PC-9 (cell line): ENCODE measurements at regions not wholly inside any gene's neighbourhood (a gene's known extent, or its start where the extent isn't known, plus 50 kb on each side); places are given as distances from the start of the nearest gene placed in this dataset.

Experiments
- BruUV-seq: library from RNA; stranded (reverse); fragments of 400-500 nt; replicated peaks from 2 replicates; lab custom pipeline; 2021; lab: Mats Ljungman, UMichigan
- CTCF ChIA-PET: fragments of 300-600 bp; sonication (Branson Sonifier 250); formaldehyde crosslinking; loops from one replicate; lab custom pipeline; 2022; ENCODE audit warnings: antibody characterized with exemption; lab: Charles Lee
- POLR2A ChIA-PET: fragments of 300-600 bp; sonication (Branson Sonifier 250); formaldehyde crosslinking; loops from one replicate; lab custom pipeline; 2022; ENCODE audit warnings: antibody characterized with exemption; ENCODE audit not compliant: unreplicated experiment; lab: Charles Lee
- DNase-seq, 2 experiments: peaks; one replicate each; pipeline versions ENCODE4 v3.0.0 to v3.0.0-alpha.2; 2015 to 2022; ENCODE audit warnings: mixed read lengths in 1 of 2
- H2AFZ ChIP-seq: fragments of 200-600 bp; sonication (generic); 2 replicates; pipeline ENCODE4 v1.8.1; 2017; ENCODE audit warnings: antibody characterized with exemption
- H3F3A ChIP-seq: fragments of 200-600 bp; sonication (generic); 2 replicates; pipeline ENCODE4 v1.8.1; 2017; ENCODE audit warnings: antibody characterized with exemption, mild to moderate bottlenecking, low read depth; ENCODE audit not compliant: insufficient read depth
- H3K27ac ChIP-seq: fragments of 200-600 bp; sonication (generic); 2 replicates; pipeline ENCODE4 v1.6.1; 2016; ENCODE audit warnings: mixed run types
- H3K27me3 ChIP-seq: fragments of 200-600 bp; sonication (generic); 2 replicates; pipeline ENCODE4 v1.6.1; 2016; ENCODE audit warnings: low read depth, mixed run types; ENCODE audit not compliant: insufficient read depth
- H3K36me3 ChIP-seq: fragments of 200-600 bp; sonication (generic); 2 replicates; pipeline ENCODE4 v1.6.1; 2016; ENCODE audit warnings: low read depth, mixed run types
- H3K4me1 ChIP-seq: fragments of 200-600 bp; sonication (generic); replicated peaks from 2 replicates; pipeline ENCODE4 v1.6.1; 2016; ENCODE audit warnings: mixed run types; ENCODE audit not compliant: insufficient read depth
- H3K4me2 ChIP-seq: fragments of 200-600 bp; sonication (generic); 2 replicates; pipeline ENCODE4 v1.6.1; 2017; ENCODE audit warnings: mixed run types
- H3K4me3 ChIP-seq: fragments of 200-600 bp; sonication (generic); 2 replicates; pipeline ENCODE4 v1.6.1; 2016; ENCODE audit warnings: mixed run types
- H3K79me2 ChIP-seq: fragments of 200-600 bp; sonication (generic); 2 replicates; pipeline ENCODE4 v1.6.1; 2017; ENCODE audit warnings: low read depth, mixed run types
- H3K9me2 ChIP-seq: fragments of 200-600 bp; sonication (generic); 2 replicates; pipeline ENCODE4 v1.8.1; 2017; ENCODE audit warnings: mild to moderate bottlenecking; ENCODE audit not compliant: insufficient read depth
- H3K9me3 ChIP-seq: fragments of 200-600 bp; sonication (generic); 2 replicates; pipeline ENCODE4 v1.8.1; 2016; ENCODE audit warnings: low read depth; ENCODE audit not compliant: insufficient read depth
- H4K20me1 ChIP-seq: fragments of 200-600 bp; sonication (generic); 2 replicates; pipeline ENCODE4 v1.8.1; 2017; ENCODE audit not compliant: insufficient read depth
- EZH2 ChIP-seq: fragments of 200-600 bp; sonication (generic); IDR thresholded peaks from 2 replicates; pipeline ENCODE4 v1.8.0; 2017; ENCODE audit warnings: antibody characterized with exemption, low read depth
- intact Hi-C: fragments of 100-400 bp; cut with micrococcal nuclease; formaldehyde crosslinking; loops from one replicate; pipeline ENCODE4 v1.10.0; 2022; ENCODE audit not compliant: unreplicated experiment
- TF ChIP-seq, protein P1 (sequence below): fragments of 200-600 bp; sonication (generic); conservative IDR thresholded peaks from 2 replicates; pipeline ENCODE4 v1.6.1; 2017; ENCODE audit warnings: mixed run types, antibody characterized with exemption, mild to moderate bottlenecking, moderate library complexity

DNA sequence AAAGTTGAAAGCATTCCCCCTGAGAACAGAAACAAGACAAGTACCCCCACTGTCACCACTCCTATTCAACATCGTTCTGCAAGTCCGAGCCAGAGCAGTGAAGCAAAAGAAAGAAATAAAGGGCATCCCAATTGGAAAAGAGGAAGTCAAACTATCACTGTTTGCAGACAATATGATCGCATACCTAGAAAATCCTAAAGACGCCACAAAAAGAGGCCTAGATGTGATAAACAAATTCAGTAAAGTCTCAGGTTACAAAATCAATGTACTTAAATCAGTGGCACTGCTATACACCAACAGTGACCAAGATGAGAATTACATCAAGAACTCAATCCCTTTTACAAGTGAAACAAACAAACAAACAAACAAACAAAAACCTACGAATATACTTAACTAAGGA is 87.7 kb upstream of the COCH start:
- Histone ChIP-seq H4K20me1 (no peaks in the 10 kb centered on the region), H3K9me3 (no peaks in the 10 kb centered on the region), H3K36me3 (no peaks in the 10 kb centered on the region), H3F3A (no peaks in the 10 kb centered on the region), H3K4me2 (no peak overlapping the region), H3K4me3 (no peak overlapping the region), H2AFZ (no peak overlapping the region), H3K27me3 (no peaks in the 10 kb centered on the region), H3K79me2 (no peaks in the 10 kb centered on the region), H3K9me2 (no peaks in the 10 kb centered on the region), H3K4me1 (no peaks in the 10 kb centered on the region), H3K27ac (no peak overlapping the region)
- BruUV-seq = no TSS peak
- ChIA-PET POLR2A (no interaction called here), CTCF (no interaction called here)
- no peak for DNase-seq
- no peak for TF ChIP-seq EZH2
- TF ChIP-seq, protein P1, sequence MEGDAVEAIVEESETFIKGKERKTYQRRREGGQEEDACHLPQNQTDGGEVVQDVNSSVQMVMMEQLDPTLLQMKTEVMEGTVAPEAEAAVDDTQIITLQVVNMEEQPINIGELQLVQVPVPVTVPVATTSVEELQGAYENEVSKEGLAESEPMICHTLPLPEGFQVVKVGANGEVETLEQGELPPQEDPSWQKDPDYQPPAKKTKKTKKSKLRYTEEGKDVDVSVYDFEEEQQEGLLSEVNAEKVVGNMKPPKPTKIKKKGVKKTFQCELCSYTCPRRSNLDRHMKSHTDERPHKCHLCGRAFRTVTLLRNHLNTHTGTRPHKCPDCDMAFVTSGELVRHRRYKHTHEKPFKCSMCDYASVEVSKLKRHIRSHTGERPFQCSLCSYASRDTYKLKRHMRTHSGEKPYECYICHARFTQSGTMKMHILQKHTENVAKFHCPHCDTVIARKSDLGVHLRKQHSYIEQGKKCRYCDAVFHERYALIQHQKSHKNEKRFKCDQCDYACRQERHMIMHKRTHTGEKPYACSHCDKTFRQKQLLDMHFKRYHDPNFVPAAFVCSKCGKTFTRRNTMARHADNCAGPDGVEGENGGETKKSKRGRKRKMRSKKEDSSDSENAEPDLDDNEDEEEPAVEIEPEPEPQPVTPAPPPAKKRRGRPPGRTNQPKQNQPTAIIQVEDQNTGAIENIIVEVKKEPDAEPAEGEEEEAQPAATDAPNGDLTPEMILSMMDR = no peak
- intact Hi-C loops = no loop called here

DNA sequence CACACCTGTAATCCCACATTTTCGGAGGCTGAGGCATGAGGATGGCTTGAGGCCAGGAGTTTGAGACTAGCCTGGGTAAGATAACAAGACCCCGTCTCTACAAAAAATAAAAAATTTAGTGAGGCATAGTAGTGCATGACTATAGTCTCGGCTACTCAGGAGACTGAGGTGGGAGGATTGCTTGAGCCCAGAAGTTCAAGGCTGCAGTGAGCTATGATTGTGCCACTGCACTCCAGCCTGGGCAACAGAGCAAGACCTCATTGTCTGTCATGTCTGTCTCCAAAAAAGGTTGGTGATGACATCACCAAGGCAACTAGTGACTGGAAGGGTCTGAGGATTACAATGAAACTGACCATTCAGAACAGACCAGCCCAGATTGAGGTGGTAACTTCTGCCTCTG is 83.5 kb upstream of the COCH start:
- intact Hi-C loops = no loop called here
- BruUV-seq = no TSS peak

DNA sequence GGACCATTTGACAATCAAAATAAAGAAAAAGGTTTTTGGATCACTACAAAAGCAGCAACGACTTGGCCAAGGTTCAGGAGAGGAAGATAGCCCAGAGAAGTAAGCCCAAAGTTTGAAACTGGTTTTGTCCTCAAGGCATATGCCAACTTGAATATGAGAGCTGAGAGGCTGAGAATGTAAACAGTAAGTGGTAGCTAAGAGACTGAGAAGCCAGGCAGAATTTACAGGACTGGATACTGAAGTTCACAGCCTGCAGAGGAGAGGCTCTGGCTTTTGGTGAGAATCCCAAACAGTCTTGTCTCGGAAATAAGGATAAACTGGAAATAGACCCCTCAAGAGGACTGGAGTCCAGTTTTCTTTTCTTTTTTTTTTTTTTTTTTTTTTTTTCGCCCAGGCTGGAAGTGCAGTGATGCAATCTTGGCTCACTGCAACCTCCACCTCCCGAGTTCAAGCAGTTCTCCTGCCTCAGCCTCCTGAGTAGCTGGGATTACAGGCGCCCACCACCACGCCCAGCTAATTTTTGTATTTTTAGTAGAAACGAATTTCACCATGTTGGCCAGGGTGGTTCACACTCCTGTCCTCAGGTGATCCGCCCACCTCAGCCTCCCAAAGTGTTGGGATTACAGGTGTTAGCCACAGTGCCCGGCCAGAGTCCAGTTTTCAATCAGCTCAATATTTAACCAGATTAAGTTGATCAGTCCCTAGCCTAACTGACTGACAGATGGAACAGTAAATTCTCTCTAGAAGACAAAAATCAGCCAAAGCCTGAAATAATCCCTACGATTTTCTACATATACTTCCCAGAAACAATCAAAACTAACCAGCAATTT is 82.6 kb upstream of the COCH start:
- Histone ChIP-seq H3K9me2 (no peaks in the 10 kb centered on the region), H3K27ac (no peak overlapping the region), H3K4me1 (no peaks in the 10 kb centered on the region), H3K79me2 (no peaks in the 10 kb centered on the region), H3K4me2 (no peak overlapping the region), H3K27me3 (no peaks in the 10 kb centered on the region), H3K9me3 (no peaks in the 10 kb centered on the region), H3K36me3 (no peaks in the 10 kb centered on the region), H2AFZ (no peak overlapping the region; the same call in 1 of the 2 replicates), H4K20me1 (no peaks in the 10 kb centered on the region), H3K4me3 (no peak overlapping the region), H3F3A (no peaks in the 10 kb centered on the region)
- ChIA-PET CTCF (no interaction called here), POLR2A (no interaction called here)
- no TSS peak for BruUV-seq
- TF ChIP-seq EZH2 = no peak
- TF ChIP-seq, protein P1 = no peak
- intact Hi-C loops = no loop called here
- DNase-seq = no peak

More for the DNA sequence above, 83.5 kb upstream of the COCH start:
- POLR2A ChIA-PET = no interaction called here
- H3K27ac ChIP-seq = no peak overlapping the region
- no peaks in the 10 kb centered on the region for H3K9me2 ChIP-seq
- CTCF ChIA-PET = no interaction called here
- no peaks in the 10 kb centered on the region for H3K79me2 ChIP-seq
- no peaks in the 10 kb centered on the region for H3K9me3 ChIP-seq
- H3K36me3 ChIP-seq = no peaks in the 10 kb centered on the region
- H4K20me1 ChIP-seq = no peaks in the 10 kb centered on the region
- no peak overlapping the region for H3K4me3 ChIP-seq
- H3K27me3 ChIP-seq = no peaks in the 10 kb centered on the region
- H3F3A ChIP-seq = no peaks in the 10 kb centered on the region
- TF ChIP-seq EZH2 = no peak
- TF ChIP-seq, protein P1 = no peak
- DNase-seq = no peak
- H3K4me1 ChIP-seq = no peaks in the 10 kb centered on the region
- no peak overlapping the region for H3K4me2 ChIP-seq
- no peak overlapping the region for H2AFZ ChIP-seq
